Endothelial cell of umbilical vein (primary cell): ENCODE measurements at regions not wholly inside any gene's neighbourhood (a gene's known extent, or its start where the extent isn't known, plus 50 kb on each side); places are given as distances from the start of the nearest gene placed in this dataset.

ENCODE experiments used
- BruUV-seq: library from RNA; stranded (reverse); fragments of 400-500 nt; replicated peaks from 2 replicates; lab custom pipeline; 2021; lab: Mats Ljungman, UMichigan
- CTCF ChIA-PET: fragments of 300-600, 350-600 bp; sonication (Branson Sonifier 250); formaldehyde crosslinking; loops from one replicate; lab custom pipeline; 2021; ENCODE audit warnings: antibody characterized with exemption, inconsistent platforms; lab: Charles Lee
- POLR2A ChIA-PET: fragments of 300-600, 350-600 bp; sonication (Branson Sonifier 250); formaldehyde crosslinking; loops from one replicate; lab custom pipeline; 2021; ENCODE audit warnings: antibody characterized with exemption, inconsistent platforms; lab: Charles Lee
- DNase-seq: peaks from one replicate; pipeline ENCODE4 v3.0.0-alpha.2; 2011; ENCODE audit warnings: low read depth, low spot score
- FAIRE-seq: peaks from 2 replicates; lab custom pipeline; 2011; peaks lifted over from hg19 to GRCh38; lab: Jason Lieb, UNC
- H2AFZ ChIP-seq: 2 replicates; pipeline ENCODE4 v1.6.0; 2012; ENCODE audit warnings: low read depth, low read length, control low read depth, inconsistent platforms
- H3K27ac ChIP-seq: 2 replicates; pipeline ENCODE4 v1.5.1; 2011; ENCODE audit warnings: low read depth, mild to moderate bottlenecking, control low read depth, low read length, moderate library complexity; ENCODE audit not compliant: insufficient read depth
- H3K27me3 ChIP-seq, 2 experiments: 2 replicates each; pipeline versions ENCODE4 v1.6.0 to v1.6.1; 2011; ENCODE audit warnings: low read length in 2 of 2, mixed read lengths in 1 of 2; ENCODE audit not compliant: control insufficient read depth in 2 of 2, insufficient read depth in 2 of 2
- H3K36me3 ChIP-seq, 2 experiments: 2 replicates in 1 of 2; 3 replicates in 1 of 2; pipeline ENCODE4 v1.5.1; 2011; ENCODE audit warnings: low read length in 2 of 2, mild to moderate bottlenecking in 1 of 2, moderate library complexity in 1 of 2; ENCODE audit not compliant: control insufficient read depth in 2 of 2, insufficient read depth in 2 of 2; ENCODE audit errors: extremely low read depth in 1 of 2
- H3K4me1 ChIP-seq: 3 replicates; pipeline ENCODE4 v1.5.1; 2011; ENCODE audit warnings: mild to moderate bottlenecking, low read length; ENCODE audit not compliant: control insufficient read depth, insufficient read depth; ENCODE audit errors: extremely low read depth
- H3K4me2 ChIP-seq: 2 replicates; pipeline ENCODE4 v1.6.1; 2011; ENCODE audit warnings: low read length, control low read depth, mixed read lengths; ENCODE audit not compliant: insufficient read depth
- H3K4me3 ChIP-seq, 3 experiments: fragments of 200-600 bp in 1 of 3; sonication (generic), shearing (Covaris generic) in 1 of 3; replicated peaks in 1 of 3; 2 replicates each; pipeline ENCODE4 v1.5.1; 2011 to 2016; ENCODE audit warnings: control low read depth in 3 of 3, low read length in 3 of 3, mild to moderate bottlenecking in 2 of 3, inconsistent platforms in 1 of 3, low read depth in 1 of 3, moderate library complexity in 1 of 3; ENCODE audit not compliant: insufficient read depth in 1 of 3
- H3K79me2 ChIP-seq: 2 replicates; pipeline ENCODE4 v1.6.0; 2012; ENCODE audit warnings: low read length, inconsistent platforms; ENCODE audit not compliant: control insufficient read depth, insufficient read depth
- H3K9ac ChIP-seq: replicated peaks from 2 replicates; pipeline ENCODE3; 2011; ENCODE audit warnings: low read length, control low read depth; ENCODE audit not compliant: insufficient read depth; ENCODE audit errors: extremely low read depth
- H3K9me1 ChIP-seq: replicated peaks from 3 replicates; pipeline ENCODE4 v1.6.0; 2011; ENCODE audit warnings: mild to moderate bottlenecking, low read length; ENCODE audit not compliant: control insufficient read depth, insufficient read depth; ENCODE audit errors: extremely low read depth
- H3K9me3 ChIP-seq: replicated peaks from 2 replicates; pipeline ENCODE4 v1.5.1; 2012; ENCODE audit warnings: low read length, inconsistent platforms; ENCODE audit not compliant: control insufficient read depth, insufficient read depth
- H4K20me1 ChIP-seq: replicated peaks from 2 replicates; pipeline ENCODE3; 2011; ENCODE audit warnings: mild to moderate bottlenecking, low read length; ENCODE audit not compliant: control insufficient read depth, insufficient read depth; ENCODE audit errors: extremely low read depth
- CTCF ChIP-seq, 2 donors: IDR thresholded peaks; 1 replicate in 1 of 2; 2 replicates in 1 of 2; pipeline ENCODE4 v1.5.1; 2011; ENCODE audit warnings: low read length in 2 of 2, mild to moderate bottlenecking in 2 of 2, moderate library complexity in 2 of 2, control low read depth in 1 of 2, inconsistent platforms in 1 of 2, low read depth in 1 of 2; ENCODE audit not compliant: insufficient read depth in 1 of 2; ENCODE audit errors: extremely low read depth in 1 of 2
- EZH2 ChIP-seq: IDR thresholded peaks from 2 replicates; pipeline ENCODE4 v1.6.1; 2012; ENCODE audit warnings: borderline replicate concordance, low read depth, mild to moderate bottlenecking, moderate library complexity, low read length, inconsistent platforms; ENCODE audit not compliant: severe bottlenecking
- FOS ChIP-seq: IDR thresholded peaks from 2 replicates; pipeline ENCODE4 v1.6.1; 2011; ENCODE audit warnings: mild to moderate bottlenecking, low read length, moderate library complexity, borderline replicate concordance; ENCODE audit not compliant: insufficient read depth
- GATA2 ChIP-seq: IDR thresholded peaks from 2 replicates; pipeline ENCODE4 v1.7.0; 2011; ENCODE audit warnings: low read depth, mild to moderate bottlenecking, moderate library complexity, mixed read lengths, low read length; ENCODE audit not compliant: insufficient read length, insufficient read depth
- JUN ChIP-seq: IDR thresholded peaks from 2 replicates; pipeline ENCODE4 v1.6.1; 2011; ENCODE audit warnings: borderline replicate concordance, low read depth; ENCODE audit not compliant: insufficient read length, insufficient read depth
- MAX ChIP-seq: IDR thresholded peaks from 2 replicates; pipeline ENCODE4 v1.6.1; 2011; ENCODE audit not compliant: insufficient read depth, insufficient read length
- MYC ChIP-seq: IDR thresholded peaks from one replicate; pipeline ENCODE4 v1.6.1; 2011; ENCODE audit warnings: mild to moderate bottlenecking, low read depth, low read length
- POLR2AphosphoS5 ChIP-seq: IDR thresholded peaks from 2 replicates; pipeline ENCODE4 v1.6.1; 2012; ENCODE audit warnings: low read depth, mild to moderate bottlenecking, control low read depth, low read length, moderate library complexity; ENCODE audit not compliant: insufficient read depth
- dilution Hi-C: fragments of 300-500 bp; cut with MboI; formaldehyde crosslinking; loops from one replicate; pipeline ENCODE4 v1.15.0; 2019; ENCODE audit warnings: low sequenced_read_pairs; ENCODE audit not compliant: extremely low pct_ligation_motif_present
- intact Hi-C: fragments of 100-400 bp; cut with micrococcal nuclease; formaldehyde crosslinking; loops from one replicate; pipeline ENCODE4 v1.10.0; 2022

- Histone ChIP-seq H3K4me2 (no peak overlapping the region), H3K4me3 (no peak overlapping the region), H2AFZ (no peak overlapping the region), H3K4me1 (no peaks in the 10 kb centered on the region), H3K27me3 (peaks cover 3 to 11% of the 10 kb centered on the region in 2 experiments), H3K79me2 (no peaks in the 10 kb centered on the region), H4K20me1 (no peaks in the 10 kb centered on the region), H3K27ac (no peak overlapping the region), H3K9ac (no peak overlapping the region), H3K9me1 (no peaks in the 10 kb centered on the region), H3K36me3 (no peaks in the 10 kb centered on the region), H3K9me3 (no peaks in the 10 kb centered on the region)
- dilution Hi-C loops (no loop called here), intact Hi-C loops (no loop called here)
- FAIRE-seq (no peak), DNase-seq (no peak)
- POLR2A ChIA-PET = no interaction called here
- CTCF ChIA-PET = interaction anchor here (1.2 to 2.8 kb wide), 2 partner anchors 212 to 216 kb away, joined by 3 to 12 read pairs; no protein-coding TSS in a partner anchor
- no TSS peak for BruUV-seq
- no peak for TF ChIP-seq MYC
- no peak for TF ChIP-seq MAX
- no peak for TF ChIP-seq FOS
- TF ChIP-seq GATA2 = no peak
- TF ChIP-seq EZH2 = no peak
- no peak for TF ChIP-seq POLR2AphosphoS5
Measured at GRCh38 chr18:2330764-2331163, 240.5 kb downstream of the METTL4 start.

GRCh38 chr18:2331491-2331890, 239.8 kb downstream of the METTL4 start:
- no peaks in the 10 kb centered on the region for H4K20me1 ChIP-seq
- H3K9me3 ChIP-seq = no peaks in the 10 kb centered on the region
- no peaks in the 10 kb centered on the region for H3K36me3 ChIP-seq
- H3K9ac ChIP-seq = no peak overlapping the region
- no peak overlapping the region for H3K4me3 ChIP-seq
- no peak for TF ChIP-seq JUN
- TF ChIP-seq CTCF (IDR thresholded peaks at IDR 0.05; ENCODE audit: extremely low read depth in 1 of 2, insufficient read depth in 1 of 2, low read depth in 1 of 2, low read length in 2 of 2) = no peak
- no peak overlapping the region for H3K27ac ChIP-seq
- H3K9me1 ChIP-seq = no peaks in the 10 kb centered on the region
- no peaks in the 10 kb centered on the region for H3K4me1 ChIP-seq
- no peak for FAIRE-seq
- CTCF ChIA-PET = interaction anchor here (1.2 to 2.8 kb wide), 2 partner anchors 211 to 216 kb away, joined by 3 to 12 read pairs; no protein-coding TSS in a partner anchor
- no peak overlapping the region for H3K4me2 ChIP-seq
- BruUV-seq = no TSS peak
- no peak overlapping the region for H2AFZ ChIP-seq
- POLR2A ChIA-PET = no interaction called here
- peaks cover 3 to 7% of the 10 kb centered on the region in 2 experiments for H3K27me3 ChIP-seq
- DNase-seq = no peak
- dilution Hi-C loops = no loop called here
- no peaks in the 10 kb centered on the region for H3K79me2 ChIP-seq
- intact Hi-C loops = no loop called here
